H9 (cell line): ENCODE measurements at regions not wholly inside any gene's neighbourhood (a gene's known extent, or its start where the extent isn't known, plus 50 kb on each side); places are given as distances from the start of the nearest gene placed in this dataset.

Experiments used
- DNase-seq: peaks from one replicate; pipeline ENCODE4 v3.0.0-alpha.2; 2017
- H2AFZ ChIP-seq: one replicate; pipeline ENCODE4 v1.6.1; 2013; ENCODE audit warnings: mild to moderate bottlenecking, low read length, control low read depth, moderate library complexity
- H2AK5ac ChIP-seq: 2 replicates; pipeline ENCODE4 v1.6.1; 2013; ENCODE audit warnings: low read length, control low read depth, mixed read lengths; ENCODE audit not compliant: insufficient read length
- H2BK120ac ChIP-seq: one replicate; pipeline ENCODE4 v1.6.1; 2013; ENCODE audit warnings: low read depth, mild to moderate bottlenecking, low read length, control low read depth, inconsistent platforms; ENCODE audit not compliant: poor library complexity, severe bottlenecking
- H2BK12ac ChIP-seq: 2 replicates; pipeline ENCODE4 v1.6.1; 2013; ENCODE audit warnings: low read length, control low read depth, mixed read lengths, low read depth; ENCODE audit not compliant: insufficient read length
- H2BK15ac ChIP-seq: 2 replicates; pipeline ENCODE4 v1.6.1; 2013; ENCODE audit warnings: low read depth, low read length, control low read depth
- H2BK20ac ChIP-seq: one replicate; pipeline ENCODE4 v1.6.1; 2013; ENCODE audit warnings: low read depth, mild to moderate bottlenecking, low read length, control low read depth, inconsistent platforms; ENCODE audit not compliant: poor library complexity, severe bottlenecking
- H2BK5ac ChIP-seq: 2 replicates; pipeline ENCODE4 v1.6.1; 2013; ENCODE audit warnings: low read length, control low read depth, mixed read lengths; ENCODE audit not compliant: insufficient read length
- H3K14ac ChIP-seq: 2 replicates; pipeline ENCODE4 v1.6.1; 2013; ENCODE audit warnings: low read length, control low read depth; ENCODE audit not compliant: insufficient read depth
- H3K18ac ChIP-seq: 2 replicates; pipeline ENCODE4 v1.6.1; 2013; ENCODE audit warnings: low read depth, mild to moderate bottlenecking, mixed read lengths, low read length, control low read depth; ENCODE audit not compliant: insufficient read length
- H3K23ac ChIP-seq: 2 replicates; pipeline ENCODE4 v1.6.1; 2013; ENCODE audit warnings: low read length, control low read depth, mixed read lengths, low read depth; ENCODE audit not compliant: insufficient read length
- H3K23me2 ChIP-seq: 2 replicates; pipeline ENCODE4 v1.6.1; 2013; ENCODE audit warnings: low read depth, mild to moderate bottlenecking, mixed read lengths, low read length, control low read depth; ENCODE audit not compliant: insufficient read length, poor library complexity, severe bottlenecking
- H3K27ac ChIP-seq: 2 replicates; pipeline ENCODE4 v1.5.1; 2013; ENCODE audit warnings: low read length, control low read depth, mixed read lengths, low read depth; ENCODE audit not compliant: insufficient read length
- H3K27me3 ChIP-seq: 2 replicates; pipeline ENCODE4 v1.6.1; 2013; ENCODE audit warnings: low read length, control low read depth, inconsistent platforms; ENCODE audit not compliant: insufficient read depth
- H3K4ac ChIP-seq: 2 replicates; pipeline ENCODE4 v1.6.1; 2013; ENCODE audit warnings: low read depth, mild to moderate bottlenecking, control low read depth, inconsistent platforms, low read length, moderate library complexity
- H3K4me1 ChIP-seq: 2 replicates; pipeline ENCODE4 v1.6.1; 2013; ENCODE audit warnings: low read length, control low read depth, inconsistent platforms; ENCODE audit not compliant: insufficient read depth
- H3K4me2 ChIP-seq: 2 replicates; pipeline ENCODE4 v1.6.1; 2013; ENCODE audit warnings: low read length, control low read depth, mixed read lengths; ENCODE audit not compliant: insufficient read length, insufficient read depth
- H3K56ac ChIP-seq: 2 replicates; pipeline ENCODE4 v1.6.1; 2013; ENCODE audit warnings: low read depth, mild to moderate bottlenecking, mixed read lengths, low read length, control low read depth; ENCODE audit not compliant: insufficient read length
- H3K79me1 ChIP-seq: 2 replicates; pipeline ENCODE4 v1.6.1; 2013; ENCODE audit warnings: low read depth, mild to moderate bottlenecking, moderate library complexity, low read length, control low read depth, inconsistent platforms; ENCODE audit not compliant: insufficient read depth, poor library complexity, severe bottlenecking
- H3K79me2 ChIP-seq: 2 replicates; pipeline ENCODE4 v1.6.1; 2013; ENCODE audit warnings: low read length, control low read depth, inconsistent platforms; ENCODE audit not compliant: insufficient read depth
- H3K9ac ChIP-seq: 2 replicates; pipeline ENCODE4 v1.6.1; 2013; ENCODE audit warnings: low read length, control low read depth, mixed read lengths; ENCODE audit not compliant: insufficient read length; ENCODE audit errors: extremely low read depth
- H3K9me3 ChIP-seq: one replicate; pipeline ENCODE4 v1.6.1; 2013; ENCODE audit warnings: low read depth, low read length, inconsistent platforms; ENCODE audit not compliant: control insufficient read depth
- H3T11ph ChIP-seq: one replicate; pipeline ENCODE4 v1.6.1; 2013; ENCODE audit warnings: mild to moderate bottlenecking, low read length, control low read depth, inconsistent platforms
- H4K20me1 ChIP-seq: one replicate; pipeline ENCODE4 v1.6.1; 2013; ENCODE audit not compliant: control insufficient read depth, insufficient read length, insufficient read depth
- H4K5ac ChIP-seq: 2 replicates; pipeline ENCODE4 v1.6.1; 2013; ENCODE audit warnings: low read depth, mild to moderate bottlenecking, mixed read lengths, low read length, control low read depth; ENCODE audit not compliant: insufficient read length
- H4K8ac ChIP-seq: replicated peaks from 2 replicates; pipeline ENCODE4 v1.6.1; 2013; ENCODE audit warnings: low read length, control low read depth, mixed read lengths, low read depth; ENCODE audit not compliant: insufficient read length
- H4K91ac ChIP-seq: 2 replicates; pipeline ENCODE4 v1.6.1; 2013; ENCODE audit warnings: low read depth, mild to moderate bottlenecking, moderate library complexity, mixed read lengths, low read length, control low read depth; ENCODE audit not compliant: insufficient read length
- H3K27ac Mint-ChIP-seq, 3 experiments: 2 replicates in 2 of 3; 3 replicates in 1 of 3; pipeline ENCODE4 v1.8.0; 2020 to 2021; ENCODE audit warnings: mixed read lengths in 3 of 3, mild to moderate bottlenecking in 1 of 3, moderate library complexity in 1 of 3
- H3K27me3 Mint-ChIP-seq: 2 replicates; pipeline ENCODE4 v1.8.0; 2021; ENCODE audit warnings: low read depth, mild to moderate bottlenecking, moderate library complexity, mixed read lengths
- H3K36me3 Mint-ChIP-seq, 3 experiments: 2 replicates in 2 of 3; 3 replicates in 1 of 3; pipeline ENCODE4 v1.8.0; 2020 to 2021; ENCODE audit warnings: low read depth in 3 of 3, mixed read lengths in 3 of 3; ENCODE audit not compliant: insufficient read depth in 1 of 3
- H3K4me1 Mint-ChIP-seq, 2 experiments: 2 replicates each; pipeline ENCODE4 v1.8.0; 2020; ENCODE audit warnings: mixed read lengths in 2 of 2
- H3K4me3 Mint-ChIP-seq, 2 experiments: 2 replicates in 1 of 2; 3 replicates in 1 of 2; pipeline ENCODE4 v1.8.0; 2020 to 2021; ENCODE audit warnings: mild to moderate bottlenecking in 2 of 2, mixed read lengths in 2 of 2, moderate library complexity in 1 of 2
- H3K9me3 Mint-ChIP-seq, 2 experiments: 2 replicates in 1 of 2; 3 replicates in 1 of 2; pipeline ENCODE4 v1.8.0; 2020; ENCODE audit warnings: mild to moderate bottlenecking in 2 of 2, mixed read lengths in 2 of 2, moderate library complexity in 1 of 2
- WGBS: extraction: QIAGEN DNeasy Blood & Tissue Kit; methylation state at CpG from one replicate; pipeline ENCODE4 v1.1.7; 2013; ENCODE audit warnings: missing lambda C conversion rate, low lambda C conversion rate, mixed read lengths; ENCODE audit not compliant: insufficient read length; ENCODE audit errors: extremely low coverage; 5-methylcytosine and 5-hydroxymethylcytosine counted together
- TF ChIP-seq, protein P1 (sequence below): fragments of 200-600 bp; sonication (generic); conservative IDR thresholded peaks from 3 replicates; pipeline ENCODE4 v1.8.0; 2021; ENCODE audit warnings: antibody characterized with exemption, mild to moderate bottlenecking

DNA sequence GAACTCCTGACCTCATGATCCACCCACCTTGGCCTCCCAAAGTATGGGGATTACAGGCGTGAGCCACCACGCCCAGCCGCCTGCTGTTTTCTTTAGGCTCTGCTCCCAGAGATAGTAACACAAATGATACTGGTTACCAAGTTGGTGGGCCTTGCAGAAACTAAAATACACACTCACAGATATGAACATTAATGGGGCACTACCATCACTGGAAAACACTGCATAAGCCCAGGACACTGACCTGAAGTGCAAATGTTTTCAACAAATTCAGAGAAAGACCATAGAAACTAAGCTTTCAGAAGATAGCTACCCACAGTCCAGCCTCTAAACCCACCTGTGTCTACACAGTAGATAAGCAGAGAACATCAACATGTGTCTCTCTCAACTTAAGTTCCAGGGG is 180.5 kb downstream of the FCRL5 start:
- Histone ChIP-seq H2AK5ac (no peak overlapping the region), H3K23me2 (no peaks in the 10 kb centered on the region), H3K27ac (no peak overlapping the region), H2AFZ (no peak overlapping the region), H2BK20ac (no peak overlapping the region), H3K4me2 (no peak overlapping the region), H2BK15ac (no peak overlapping the region), H2BK5ac (no peak overlapping the region), H3K56ac (no peak overlapping the region), H3T11ph (no peak overlapping the region), H2BK120ac (no peak overlapping the region), H3K9me3 (no peaks in the 10 kb centered on the region), H4K8ac (no peak overlapping the region), H3K27me3 (no peaks in the 10 kb centered on the region), H4K20me1 (no peaks in the 10 kb centered on the region), H4K5ac (no peak overlapping the region), H3K79me2 (no peaks in the 10 kb centered on the region), H3K4ac (no peak overlapping the region), H3K79me1 (no peaks in the 10 kb centered on the region), H3K18ac (no peak overlapping the region), H3K23ac (no peak overlapping the region), H3K4me1 (peaks cover 5% of the 10 kb centered on the region; the same call in 1 of the 2 replicates), H3K9ac (no peak overlapping the region), H2BK12ac (no peak overlapping the region), H3K14ac (no peak overlapping the region), H4K91ac (no peak overlapping the region)
- Mint-ChIP-seq H3K4me1 (peaks cover 3 to 12% of the 10 kb centered on the region in 2 experiments), H3K27ac (no peak overlapping the region), H3K4me3 (no peak overlapping the region), H3K27me3 (no peaks in the 10 kb centered on the region), H3K9me3 (no peaks in the 10 kb centered on the region), H3K36me3 (no peaks in the 10 kb centered on the region)
- TF ChIP-seq, protein P1, sequence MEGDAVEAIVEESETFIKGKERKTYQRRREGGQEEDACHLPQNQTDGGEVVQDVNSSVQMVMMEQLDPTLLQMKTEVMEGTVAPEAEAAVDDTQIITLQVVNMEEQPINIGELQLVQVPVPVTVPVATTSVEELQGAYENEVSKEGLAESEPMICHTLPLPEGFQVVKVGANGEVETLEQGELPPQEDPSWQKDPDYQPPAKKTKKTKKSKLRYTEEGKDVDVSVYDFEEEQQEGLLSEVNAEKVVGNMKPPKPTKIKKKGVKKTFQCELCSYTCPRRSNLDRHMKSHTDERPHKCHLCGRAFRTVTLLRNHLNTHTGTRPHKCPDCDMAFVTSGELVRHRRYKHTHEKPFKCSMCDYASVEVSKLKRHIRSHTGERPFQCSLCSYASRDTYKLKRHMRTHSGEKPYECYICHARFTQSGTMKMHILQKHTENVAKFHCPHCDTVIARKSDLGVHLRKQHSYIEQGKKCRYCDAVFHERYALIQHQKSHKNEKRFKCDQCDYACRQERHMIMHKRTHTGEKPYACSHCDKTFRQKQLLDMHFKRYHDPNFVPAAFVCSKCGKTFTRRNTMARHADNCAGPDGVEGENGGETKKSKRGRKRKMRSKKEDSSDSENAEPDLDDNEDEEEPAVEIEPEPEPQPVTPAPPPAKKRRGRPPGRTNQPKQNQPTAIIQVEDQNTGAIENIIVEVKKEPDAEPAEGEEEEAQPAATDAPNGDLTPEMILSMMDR: no peak
- no CpG with 5 or more reads among the region's 3 CpGs for WGBS
- DNase-seq: no peak
